ENCODE measurements at regions not wholly inside any gene's neighbourhood (a gene's known extent, or its start where the extent isn't known, plus 50 kb on each side); places are given as distances from the start of the nearest gene placed in this dataset.

DNA sequence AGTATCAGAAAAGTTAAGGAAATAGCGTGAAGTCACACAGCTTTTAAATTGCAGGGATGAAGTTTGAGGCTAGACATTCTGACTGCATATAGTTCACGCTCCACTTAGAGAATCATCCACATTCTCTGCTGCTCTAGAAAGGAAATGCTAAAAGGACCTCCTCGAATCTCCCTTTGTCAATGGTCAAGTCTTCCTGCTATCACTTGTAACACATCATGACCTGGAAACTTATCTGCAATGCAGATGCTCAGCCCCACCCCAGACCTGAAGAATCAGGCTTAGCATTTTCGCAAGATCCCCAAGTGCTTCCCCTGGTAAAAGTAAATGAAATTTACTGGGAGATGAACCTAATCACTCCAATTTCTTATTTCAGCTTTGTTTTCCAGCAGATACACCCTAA is 372.1 kb downstream of the LIG4 start:
- TF ChIP-seq TAF1 (IDR thresholded peaks at IDR 0.05; ENCODE audit: low read depth) (no peak), EZH2 (IDR thresholded peaks at IDR 0.05; ENCODE audit: borderline replicate concordance, insufficient read depth, low read length, poor library complexity, severe bottlenecking) (no peak), EP300 (conservative IDR thresholded peaks at IDR 0.05; ENCODE audit: poor library complexity, severe bottlenecking) (no peak), SMC3 (conservative IDR thresholded peaks at IDR 0.05; ENCODE audit: poor library complexity) (no peak)
- TF ChIP-seq, protein P1, sequence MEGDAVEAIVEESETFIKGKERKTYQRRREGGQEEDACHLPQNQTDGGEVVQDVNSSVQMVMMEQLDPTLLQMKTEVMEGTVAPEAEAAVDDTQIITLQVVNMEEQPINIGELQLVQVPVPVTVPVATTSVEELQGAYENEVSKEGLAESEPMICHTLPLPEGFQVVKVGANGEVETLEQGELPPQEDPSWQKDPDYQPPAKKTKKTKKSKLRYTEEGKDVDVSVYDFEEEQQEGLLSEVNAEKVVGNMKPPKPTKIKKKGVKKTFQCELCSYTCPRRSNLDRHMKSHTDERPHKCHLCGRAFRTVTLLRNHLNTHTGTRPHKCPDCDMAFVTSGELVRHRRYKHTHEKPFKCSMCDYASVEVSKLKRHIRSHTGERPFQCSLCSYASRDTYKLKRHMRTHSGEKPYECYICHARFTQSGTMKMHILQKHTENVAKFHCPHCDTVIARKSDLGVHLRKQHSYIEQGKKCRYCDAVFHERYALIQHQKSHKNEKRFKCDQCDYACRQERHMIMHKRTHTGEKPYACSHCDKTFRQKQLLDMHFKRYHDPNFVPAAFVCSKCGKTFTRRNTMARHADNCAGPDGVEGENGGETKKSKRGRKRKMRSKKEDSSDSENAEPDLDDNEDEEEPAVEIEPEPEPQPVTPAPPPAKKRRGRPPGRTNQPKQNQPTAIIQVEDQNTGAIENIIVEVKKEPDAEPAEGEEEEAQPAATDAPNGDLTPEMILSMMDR (IDR thresholded peaks at IDR 0.05; ENCODE audit: poor library complexity, severe bottlenecking) = no peak
- TF ChIP-seq, protein P2, sequence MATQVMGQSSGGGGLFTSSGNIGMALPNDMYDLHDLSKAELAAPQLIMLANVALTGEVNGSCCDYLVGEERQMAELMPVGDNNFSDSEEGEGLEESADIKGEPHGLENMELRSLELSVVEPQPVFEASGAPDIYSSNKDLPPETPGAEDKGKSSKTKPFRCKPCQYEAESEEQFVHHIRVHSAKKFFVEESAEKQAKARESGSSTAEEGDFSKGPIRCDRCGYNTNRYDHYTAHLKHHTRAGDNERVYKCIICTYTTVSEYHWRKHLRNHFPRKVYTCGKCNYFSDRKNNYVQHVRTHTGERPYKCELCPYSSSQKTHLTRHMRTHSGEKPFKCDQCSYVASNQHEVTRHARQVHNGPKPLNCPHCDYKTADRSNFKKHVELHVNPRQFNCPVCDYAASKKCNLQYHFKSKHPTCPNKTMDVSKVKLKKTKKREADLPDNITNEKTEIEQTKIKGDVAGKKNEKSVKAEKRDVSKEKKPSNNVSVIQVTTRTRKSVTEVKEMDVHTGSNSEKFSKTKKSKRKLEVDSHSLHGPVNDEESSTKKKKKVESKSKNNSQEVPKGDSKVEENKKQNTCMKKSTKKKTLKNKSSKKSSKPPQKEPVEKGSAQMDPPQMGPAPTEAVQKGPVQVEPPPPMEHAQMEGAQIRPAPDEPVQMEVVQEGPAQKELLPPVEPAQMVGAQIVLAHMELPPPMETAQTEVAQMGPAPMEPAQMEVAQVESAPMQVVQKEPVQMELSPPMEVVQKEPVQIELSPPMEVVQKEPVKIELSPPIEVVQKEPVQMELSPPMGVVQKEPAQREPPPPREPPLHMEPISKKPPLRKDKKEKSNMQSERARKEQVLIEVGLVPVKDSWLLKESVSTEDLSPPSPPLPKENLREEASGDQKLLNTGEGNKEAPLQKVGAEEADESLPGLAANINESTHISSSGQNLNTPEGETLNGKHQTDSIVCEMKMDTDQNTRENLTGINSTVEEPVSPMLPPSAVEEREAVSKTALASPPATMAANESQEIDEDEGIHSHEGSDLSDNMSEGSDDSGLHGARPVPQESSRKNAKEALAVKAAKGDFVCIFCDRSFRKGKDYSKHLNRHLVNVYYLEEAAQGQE (IDR thresholded peaks at IDR 0.05; ENCODE audit: borderline replicate concordance) = no peak

All from neural cell (in vitro differentiated cells).